Kidney (tissue), 13 donors: ENCODE measurements at regions not wholly inside any gene's neighbourhood (a gene's known extent, or its start where the extent isn't known, plus 50 kb on each side); places are given as distances from the start of the nearest gene placed in this dataset.

Experiments used
- DNase-seq, 5 donors: peaks; one replicate each; pipeline ENCODE4 v3.0.0-alpha.2; 2013 to 2020
- FAIRE-seq: peaks from 2 replicates; lab custom pipeline; 2012; peaks lifted over from hg19 to GRCh38; lab: Jason Lieb, UNC
- H3K27ac ChIP-seq, 2 donors: one replicate each; pipeline ENCODE4 v1.7.0; 2013; ENCODE audit warnings: low read depth in 2 of 2, low read length in 2 of 2, inconsistent platforms in 1 of 2
- H3K27me3 ChIP-seq: one replicate; pipeline ENCODE4 v1.7.1; 2013; ENCODE audit warnings: low read length, inconsistent platforms; ENCODE audit not compliant: control insufficient read depth, insufficient read depth
- H3K36me3 ChIP-seq, 3 donors: one replicate each; pipeline versions ENCODE4 v1.7.0 to v1.7.1; 2013; ENCODE audit warnings: low read length in 3 of 3, control low read depth in 1 of 3, inconsistent platforms in 1 of 3; ENCODE audit not compliant: insufficient read depth in 3 of 3, control insufficient read depth in 2 of 3
- H3K4me1 ChIP-seq, 3 donors: one replicate each; pipeline versions ENCODE4 v1.7.0 to v1.7.1; 2013; ENCODE audit warnings: low read length in 3 of 3, inconsistent platforms in 1 of 3, low read depth in 1 of 3; ENCODE audit not compliant: control insufficient read depth in 2 of 3, insufficient read depth in 2 of 3
- H3K4me3 ChIP-seq, 3 donors: one replicate each; pipeline versions ENCODE4 v1.7.0 to v1.8.1; 2013; ENCODE audit warnings: low read length in 3 of 3, control low read depth in 1 of 3, inconsistent platforms in 1 of 3
- H3K9ac ChIP-seq, 3 donors: one replicate each; pipeline versions ENCODE4 v1.7.0 to v1.7.1; 2013; ENCODE audit warnings: low read length in 3 of 3, control low read depth in 1 of 3, inconsistent platforms in 1 of 3
- H3K9me3 ChIP-seq, 3 donors: one replicate each; pipeline versions ENCODE4 v1.7.0 to v1.7.1; 2013; ENCODE audit warnings: low read length in 3 of 3, control low read depth in 1 of 3, inconsistent platforms in 1 of 3; ENCODE audit not compliant: control insufficient read depth in 2 of 3, insufficient read depth in 1 of 3
- CTCF ChIP-seq: IDR thresholded peaks from 3 replicates; pipeline ENCODE4 v1.5.1; 2012; ENCODE audit warnings: mild to moderate bottlenecking, moderate library complexity, borderline replicate concordance; ENCODE audit not compliant: insufficient read depth; ENCODE audit errors: extremely low read depth
- intact Hi-C: fragments of 100-400 bp; cut with DNase I; formaldehyde crosslinking; loops from one replicate; pipeline ENCODE4 v1.11.1; 2022
- donor health status: control.
- donor health status: control.
- donor health status: control.
- donor health status: control.
- donor health status: control.
- donor health status: DM: yes; HTN: yes; CAD: no.
- donor health status: Normal renal cell carcinoma (clear cell type).

- DNase-seq, result no peak
- intact Hi-C loops, result no loop called here
- H3K36me3 ChIP-seq, result no peaks in the 10 kb centered on the region
- H3K4me3 ChIP-seq, result no peak overlapping the region
- no peaks in the 10 kb centered on the region for H3K27me3 ChIP-seq
- no peak overlapping the region for H3K9ac ChIP-seq
- TF ChIP-seq CTCF, result no peak
- no peaks in the 10 kb centered on the region for H3K9me3 ChIP-seq
- H3K4me1 ChIP-seq, result no peaks in the 10 kb centered on the region
- no peak overlapping the region for H3K27ac ChIP-seq
- FAIRE-seq, result no peak
Observed at GRCh38 chr2:16284941-16285625, 344.7 kb downstream of the MYCN start.

GRCh38 chr2:16283071-16283850 is 342.9 kb downstream of the MYCN start:
- H3K4me3 ChIP-seq, result no peak overlapping the region
- no peaks in the 10 kb centered on the region for H3K27me3 ChIP-seq
- H3K27ac ChIP-seq, result no peak overlapping the region
- no peaks in the 10 kb centered on the region for H3K4me1 ChIP-seq
- TF ChIP-seq CTCF, result no peak
- DNase-seq, result no peak
- H3K9ac ChIP-seq, result no peak overlapping the region
- no peak for FAIRE-seq
- no peaks in the 10 kb centered on the region for H3K9me3 ChIP-seq
- intact Hi-C loops, result no loop called here
- H3K36me3 ChIP-seq, result no peaks in the 10 kb centered on the region

GRCh38 chr2:16282511-16282910 is 342.2 kb downstream of the MYCN start:
- intact Hi-C loops, result no loop called here
- H3K9ac ChIP-seq, result no peak overlapping the region
- FAIRE-seq, result no peak

More at GRCh38 chr2:16282511-16282910, 342.2 kb downstream of the MYCN start:
- no peaks in the 10 kb centered on the region for H3K4me1 ChIP-seq
- H3K27ac ChIP-seq, result no peak overlapping the region
- no peaks in the 10 kb centered on the region for H3K36me3 ChIP-seq
- H3K9me3 ChIP-seq, result no peaks in the 10 kb centered on the region
- H3K27me3 ChIP-seq, result no peaks in the 10 kb centered on the region
- H3K4me3 ChIP-seq, result no peak overlapping the region
- DNase-seq, result no peak
- no peak for TF ChIP-seq CTCF
